ENCODE measurements at regions not wholly inside any gene's neighbourhood (a gene's known extent, or its start where the extent isn't known, plus 50 kb on each side); places are given as distances from the start of the nearest gene placed in this dataset.

- no peak for TF ChIP-seq POLR2A (IDR thresholded peaks at IDR 0.05; ENCODE audit: low read length)
- no peak for TF ChIP-seq GATA1 (IDR thresholded peaks at IDR 0.05; ENCODE audit: low read depth, low read length)
These were observed 87.7 kb downstream of the C16orf95 start for GRCh38 chr16:87229230-87230188.

Measured in erythroblast (primary cell).